HepG2 (cell line): ENCODE measurements at regions not wholly inside any gene's neighbourhood (a gene's known extent, or its start where the extent isn't known, plus 50 kb on each side); places are given as distances from the start of the nearest gene placed in this dataset.

ENCODE experiments used
- ATAC-seq: fragments of 200-7000 bp; cut with Tn5 transposase; 3 replicates; pipeline ENCODE4 v1.9.1; 2020; ENCODE audit warnings: mild to moderate bottlenecking, moderate library complexity
- BruUV-seq: library from RNA; stranded (reverse); fragments of 400-500 nt; replicated peaks from 2 replicates; lab custom pipeline; 2021; lab: Mats Ljungman, UMichigan
- CTCF ChIA-PET: fragments of 300-600 bp; formaldehyde crosslinking; extraction: SDS; loops from one replicate; lab custom pipeline; 2021; ENCODE audit warnings: low total read pairs, inconsistent platforms, low intra/inter-chr PET ratio; lab: Yijun Ruan, JAX
- POLR2A ChIA-PET: fragments of 350-600 bp; sonication (Branson Sonifier 250); formaldehyde crosslinking; loops from one replicate; lab custom pipeline; 2020; ENCODE audit warnings: antibody characterized with exemption, inconsistent platforms; lab: Yijun Ruan, JAX
- DNase-seq: peaks from one replicate; pipeline ENCODE4 v3.0.0-alpha.2; 2015; ENCODE audit warnings: low spot score
- FAIRE-seq: peaks from 3 replicates; lab custom pipeline; 2011; peaks lifted over from hg19 to GRCh38; lab: Jason Lieb, UNC
- H2AFZ ChIP-seq: one replicate; pipeline ENCODE4 v1.6.1; 2011; ENCODE audit warnings: low read length, inconsistent platforms
- H3K27ac ChIP-seq: fragments of 300-600 bp; 3 replicates; pipeline ENCODE4 v1.8.0; 2011; ENCODE audit warnings: mixed run types, mild to moderate bottlenecking, mixed read lengths, low read length, inconsistent platforms; ENCODE audit not compliant: insufficient read depth; ENCODE audit errors: extremely low read length
- H3K27me3 ChIP-seq, 2 experiments: fragments of 200-600 bp in 1 of 2; 2 replicates in 1 of 2; 3 replicates in 1 of 2; pipeline versions ENCODE4 v1.6.0 to v1.8.0; 2011; ENCODE audit warnings: low read length in 2 of 2, mild to moderate bottlenecking in 2 of 2, moderate library complexity in 2 of 2, inconsistent platforms in 1 of 2; ENCODE audit not compliant: insufficient read depth in 2 of 2, control insufficient read depth in 1 of 2
- H3K36me3 ChIP-seq, 2 experiments: fragments of 200-600 bp in 1 of 2; replicated peaks in 1 of 2; 2 replicates in 1 of 2; 3 replicates in 1 of 2; pipeline versions ENCODE4 v1.5.1 to v1.8.0; 2011; ENCODE audit warnings: low read length in 2 of 2, inconsistent platforms in 1 of 2; ENCODE audit not compliant: insufficient read depth in 2 of 2, control insufficient read depth in 1 of 2
- H3K4me1 ChIP-seq: 2 replicates; pipeline ENCODE4 v1.5.1; 2012; ENCODE audit warnings: low read length, inconsistent platforms; ENCODE audit not compliant: insufficient read depth
- H3K4me2 ChIP-seq: 2 replicates; pipeline ENCODE4 v1.6.0; 2011; ENCODE audit warnings: low read depth, low read length, inconsistent platforms
- H3K4me3 ChIP-seq, 3 experiments: fragments of 200-600 bp in 1 of 3; sonication (generic), shearing (Covaris generic) in 1 of 3; replicated peaks in 1 of 3; 2 replicates each; pipeline ENCODE4 v1.5.1; 2011 to 2016; ENCODE audit warnings: low read length in 3 of 3, inconsistent platforms in 2 of 3, low read depth in 2 of 3, mild to moderate bottlenecking in 2 of 3, control low read depth in 1 of 3, mixed read lengths in 1 of 3; ENCODE audit not compliant: insufficient read depth in 1 of 3
- H3K79me2 ChIP-seq: one replicate; pipeline ENCODE4 v1.6.1; 2011; ENCODE audit warnings: low read length, inconsistent platforms; ENCODE audit not compliant: insufficient read depth
- H3K9ac ChIP-seq: 2 replicates; pipeline ENCODE4 v1.6.0; 2011; ENCODE audit warnings: mild to moderate bottlenecking, low read depth, low read length, inconsistent platforms; ENCODE audit not compliant: insufficient read depth
- H3K9me3 ChIP-seq: 2 replicates; pipeline ENCODE4 v1.5.1; 2012; ENCODE audit warnings: mild to moderate bottlenecking, low read length
- H4K20me1 ChIP-seq: 2 replicates; pipeline ENCODE4 v1.6.0; 2011; ENCODE audit warnings: inconsistent platforms, mild to moderate bottlenecking, low read length, moderate library complexity; ENCODE audit not compliant: insufficient read depth
- CENPX ChIP-seq: sonication (generic); formaldehyde crosslinking; IDR thresholded peaks from 2 replicates; pipeline ENCODE4 v1.9.0; 2021; ENCODE audit warnings: mild to moderate bottlenecking, missing genetic modification reagents, moderate library complexity
- ELF3 ChIP-seq: IDR thresholded peaks from 2 replicates; pipeline ENCODE4 v1.6.1; 2016; ENCODE audit warnings: missing genetic modification reagents, missing compliant biosample characterization
- ELF4 ChIP-seq: sonication (generic); formaldehyde crosslinking; IDR thresholded peaks from 2 replicates; pipeline ENCODE4 v1.5.0; 2020; ENCODE audit warnings: missing genetic modification reagents, mild to moderate bottlenecking, moderate library complexity, borderline replicate concordance
- KDM3A ChIP-seq: IDR thresholded peaks from 2 replicates; pipeline ENCODE4 v1.6.1; 2018; ENCODE audit warnings: low read depth, missing compliant biosample characterization
- MTA1 ChIP-seq: sonication (generic); formaldehyde crosslinking; IDR thresholded peaks from 2 replicates; pipeline ENCODE4 v1.4.0; 2020; ENCODE audit warnings: missing genetic modification reagents, mild to moderate bottlenecking, borderline replicate concordance
- ONECUT2 ChIP-seq: sonication (generic); formaldehyde crosslinking; IDR thresholded peaks from 2 replicates; pipeline ENCODE4 v1.4.0; 2020; ENCODE audit warnings: missing genetic modification reagents
- RARG ChIP-seq: sonication (generic); formaldehyde crosslinking; IDR thresholded peaks from 2 replicates; pipeline ENCODE4 v1.4.0; 2020; ENCODE audit warnings: low read depth, mild to moderate bottlenecking, missing genetic modification reagents
- SMARCC2 ChIP-seq: fragments of 450-650 bp; IDR thresholded peaks from 2 replicates; pipeline ENCODE4 v1.6.1; 2017; ENCODE audit warnings: antibody characterized with exemption, mild to moderate bottlenecking
- SRY ChIP-seq: sonication (generic); formaldehyde crosslinking; IDR thresholded peaks from 2 replicates; pipeline ENCODE4 v1.8.0; 2022; ENCODE audit warnings: mild to moderate bottlenecking, missing genetic modification reagents
- ZNF20 ChIP-seq: sonication (generic); formaldehyde crosslinking; IDR thresholded peaks from 2 replicates; pipeline ENCODE4 v1.4.0; 2020; ENCODE audit warnings: mild to moderate bottlenecking, moderate library complexity, missing genetic modification reagents
- ZNF253 ChIP-seq: sonication (generic); formaldehyde crosslinking; IDR thresholded peaks from 2 replicates; pipeline ENCODE4 v1.8.0; 2022; ENCODE audit warnings: mild to moderate bottlenecking, missing genetic modification reagents, borderline replicate concordance
- ZNF546 ChIP-seq: sonication (generic); formaldehyde crosslinking; conservative IDR thresholded peaks from 2 replicates; pipeline ENCODE4 v1.8.1; 2023; ENCODE audit warnings: mild to moderate bottlenecking, missing genetic modification reagents
- ZNF670 ChIP-seq: sonication (generic); formaldehyde crosslinking; IDR thresholded peaks from 2 replicates; pipeline ENCODE4 v1.8.0; 2022; ENCODE audit warnings: mild to moderate bottlenecking, missing genetic modification reagents, borderline replicate concordance
- WGBS: methylation state at CpG from one replicate; pipeline ENCODE4 v1.1.6; 2017; ENCODE audit warnings: low lambda C conversion rate; 5-methylcytosine and 5-hydroxymethylcytosine counted together
- in situ Hi-C: cut with HindIII; loops from 2 replicates; pipeline ENCODE4 v1.10.0; 2017; ENCODE audit warnings: low pct_unique_long_range_greater_than_20kb; ENCODE audit not compliant: extremely low pct_ligation_motif_present
- intact Hi-C: fragments of 100-400 bp; cut with micrococcal nuclease; formaldehyde crosslinking; loops from one replicate; pipeline ENCODE4 v1.10.0; 2022; ENCODE audit not compliant: unreplicated experiment
- TF ChIP-seq, protein P1 (sequence below): IDR thresholded peaks from 2 replicates; pipeline ENCODE4 v1.6.1; 2012; ENCODE audit warnings: low read depth, low read length, improper control_type of control experiment
- TF ChIP-seq, protein P2 (sequence below): sonication (generic); formaldehyde crosslinking; IDR thresholded peaks from 2 replicates; pipeline ENCODE4 v1.5.0; 2020; ENCODE audit warnings: mild to moderate bottlenecking, missing genetic modification reagents, borderline replicate concordance

DNA sequence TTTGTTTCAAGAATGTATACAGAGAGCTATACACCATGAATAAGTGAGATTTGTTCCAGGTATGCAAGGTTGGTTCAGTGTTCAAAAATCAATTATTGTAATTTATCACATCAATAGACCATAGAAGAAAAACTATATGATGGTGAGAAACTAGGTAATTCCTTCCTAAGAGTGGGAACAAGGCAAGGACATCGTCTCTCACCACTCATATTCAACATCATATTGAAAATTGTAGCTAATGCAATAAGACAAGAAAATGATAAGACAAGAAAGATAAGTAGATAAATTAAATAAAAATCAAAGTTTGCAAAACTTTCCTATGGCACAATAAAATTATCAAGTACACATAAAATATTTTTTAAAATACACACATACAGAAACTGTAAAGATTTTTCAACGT lies 385.3 kb upstream of the COBL start:
- DNase-seq (no peak), FAIRE-seq (no peak), ATAC-seq (no peak)
- Histone ChIP-seq H3K9ac (no peak overlapping the region), H3K27me3 (no peaks in the 10 kb centered on the region), H3K4me2 (no peak overlapping the region), H3K4me3 (no peak overlapping the region), H4K20me1 (no peaks in the 10 kb centered on the region), H3K36me3 (no peaks in the 10 kb centered on the region), H3K4me1 (no peaks in the 10 kb centered on the region), H3K79me2 (no peaks in the 10 kb centered on the region), H3K9me3 (peaks cover 18% of the 10 kb centered on the region), H3K27ac (no peak overlapping the region), H2AFZ (no peak overlapping the region)
- TF ChIP-seq SMARCC2: no peak
- TF ChIP-seq, protein P1, sequence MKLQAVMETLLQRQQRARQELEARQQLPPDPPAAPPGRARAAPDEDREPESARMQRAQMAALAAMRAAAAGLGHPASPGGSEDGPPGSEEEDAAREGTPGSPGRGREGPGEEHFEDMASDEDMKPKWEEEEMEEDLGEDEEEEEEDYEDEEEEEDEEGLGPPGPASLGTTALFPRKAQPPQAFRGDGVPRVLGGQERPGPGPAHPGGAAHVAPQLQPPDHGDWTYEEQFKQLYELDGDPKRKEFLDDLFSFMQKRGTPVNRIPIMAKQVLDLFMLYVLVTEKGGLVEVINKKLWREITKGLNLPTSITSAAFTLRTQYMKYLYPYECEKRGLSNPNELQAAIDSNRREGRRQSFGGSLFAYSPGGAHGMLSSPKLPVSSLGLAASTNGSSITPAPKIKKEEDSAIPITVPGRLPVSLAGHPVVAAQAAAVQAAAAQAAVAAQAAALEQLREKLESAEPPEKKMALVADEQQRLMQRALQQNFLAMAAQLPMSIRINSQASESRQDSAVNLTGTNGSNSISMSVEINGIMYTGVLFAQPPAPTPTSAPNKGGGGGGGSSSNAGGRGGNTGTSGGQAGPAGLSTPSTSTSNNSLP: no peak
- no peak for TF ChIP-seq ONECUT2
- TF ChIP-seq RARG (CRISPR knock-in tag): no peak
- no peak for TF ChIP-seq CENPX (CRISPR knock-in tag)
- no peak for TF ChIP-seq SRY (CRISPR knock-in tag)
- TF ChIP-seq, protein P2, sequence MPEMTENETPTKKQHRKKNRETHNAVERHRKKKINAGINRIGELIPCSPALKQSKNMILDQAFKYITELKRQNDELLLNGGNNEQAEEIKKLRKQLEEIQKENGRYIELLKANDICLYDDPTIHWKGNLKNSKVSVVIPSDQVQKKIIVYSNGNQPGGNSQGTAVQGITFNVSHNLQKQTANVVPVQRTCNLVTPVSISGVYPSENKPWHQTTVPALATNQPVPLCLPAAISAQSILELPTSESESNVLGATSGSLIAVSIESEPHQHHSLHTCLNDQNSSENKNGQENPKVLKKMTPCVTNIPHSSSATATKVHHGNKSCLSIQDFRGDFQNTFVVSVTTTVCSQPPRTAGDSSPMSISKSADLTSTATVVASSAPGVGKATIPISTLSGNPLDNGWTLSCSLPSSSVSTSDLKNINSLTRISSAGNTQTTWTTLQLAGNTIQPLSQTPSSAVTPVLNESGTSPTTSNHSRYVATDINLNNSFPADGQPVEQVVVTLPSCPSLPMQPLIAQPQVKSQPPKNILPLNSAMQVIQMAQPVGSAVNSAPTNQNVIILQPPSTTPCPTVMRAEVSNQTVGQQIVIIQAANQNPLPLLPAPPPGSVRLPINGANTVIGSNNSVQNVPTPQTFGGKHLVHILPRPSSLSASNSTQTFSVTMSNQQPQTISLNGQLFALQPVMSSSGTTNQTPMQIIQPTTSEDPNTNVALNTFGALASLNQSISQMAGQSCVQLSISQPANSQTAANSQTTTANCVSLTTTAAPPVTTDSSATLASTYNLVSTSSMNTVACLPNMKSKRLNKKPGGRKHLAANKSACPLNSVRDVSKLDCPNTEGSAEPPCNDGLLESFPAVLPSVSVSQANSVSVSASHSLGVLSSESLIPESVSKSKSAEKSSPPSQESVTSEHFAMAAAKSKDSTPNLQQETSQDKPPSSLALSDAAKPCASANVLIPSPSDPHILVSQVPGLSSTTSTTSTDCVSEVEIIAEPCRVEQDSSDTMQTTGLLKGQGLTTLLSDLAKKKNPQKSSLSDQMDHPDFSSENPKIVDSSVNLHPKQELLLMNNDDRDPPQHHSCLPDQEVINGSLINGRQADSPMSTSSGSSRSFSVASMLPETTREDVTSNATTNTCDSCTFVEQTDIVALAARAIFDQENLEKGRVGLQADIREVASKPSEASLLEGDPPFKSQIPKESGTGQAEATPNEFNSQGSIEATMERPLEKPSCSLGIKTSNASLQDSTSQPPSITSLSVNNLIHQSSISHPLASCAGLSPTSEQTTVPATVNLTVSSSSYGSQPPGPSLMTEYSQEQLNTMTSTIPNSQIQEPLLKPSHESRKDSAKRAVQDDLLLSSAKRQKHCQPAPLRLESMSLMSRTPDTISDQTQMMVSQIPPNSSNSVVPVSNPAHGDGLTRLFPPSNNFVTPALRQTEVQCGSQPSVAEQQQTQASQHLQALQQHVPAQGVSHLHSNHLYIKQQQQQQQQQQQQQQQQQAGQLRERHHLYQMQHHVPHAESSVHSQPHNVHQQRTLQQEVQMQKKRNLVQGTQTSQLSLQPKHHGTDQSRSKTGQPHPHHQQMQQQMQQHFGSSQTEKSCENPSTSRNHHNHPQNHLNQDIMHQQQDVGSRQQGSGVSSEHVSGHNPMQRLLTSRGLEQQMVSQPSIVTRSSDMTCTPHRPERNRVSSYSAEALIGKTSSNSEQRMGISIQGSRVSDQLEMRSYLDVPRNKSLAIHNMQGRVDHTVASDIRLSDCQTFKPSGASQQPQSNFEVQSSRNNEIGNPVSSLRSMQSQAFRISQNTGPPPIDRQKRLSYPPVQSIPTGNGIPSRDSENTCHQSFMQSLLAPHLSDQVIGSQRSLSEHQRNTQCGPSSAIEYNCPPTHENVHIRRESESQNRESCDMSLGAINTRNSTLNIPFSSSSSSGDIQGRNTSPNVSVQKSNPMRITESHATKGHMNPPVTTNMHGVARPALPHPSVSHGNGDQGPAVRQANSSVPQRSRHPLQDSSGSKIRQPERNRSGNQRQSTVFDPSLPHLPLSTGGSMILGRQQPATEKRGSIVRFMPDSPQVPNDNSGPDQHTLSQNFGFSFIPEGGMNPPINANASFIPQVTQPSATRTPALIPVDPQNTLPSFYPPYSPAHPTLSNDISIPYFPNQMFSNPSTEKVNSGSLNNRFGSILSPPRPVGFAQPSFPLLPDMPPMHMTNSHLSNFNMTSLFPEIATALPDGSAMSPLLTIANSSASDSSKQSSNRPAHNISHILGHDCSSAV (CRISPR knock-in tag): no peak
- TF ChIP-seq ELF3 (CRISPR knock-in tag): no peak
- no peak for TF ChIP-seq KDM3A (CRISPR knock-in tag)
- no peak for TF ChIP-seq ZNF546 (CRISPR knock-in tag)
- TF ChIP-seq ZNF670 (CRISPR knock-in tag): no peak
- TF ChIP-seq ZNF20 (CRISPR knock-in tag): no peak
- TF ChIP-seq ZNF253: no peak
- TF ChIP-seq MTA1 (CRISPR knock-in tag): no peak
- no peak for TF ChIP-seq ELF4
- intact Hi-C loops: no loop called here
- in situ Hi-C loops: no loop called here
- WGBS: 3% methylated on average over 2 of the region's 2 CpGs
- ChIA-PET POLR2A (no interaction called here), CTCF (no interaction called here)
- BruUV-seq: no TSS peak
